NCI-H82 treated with DMSO at 0.1 percent for 48 hours (cell line): ENCODE measurements at regions not wholly inside any gene's neighbourhood (a gene's known extent, or its start where the extent isn't known, plus 50 kb on each side); places are given as distances from the start of the nearest gene placed in this dataset.
A peak's percentile ranks its signal among the peaks of the same experiment; 100 is the strongest.

Experiments
- DNase-seq: peaks from one replicate; lab custom pipeline; 2025; ENCODE audit not compliant: unreplicated experiment; lab: John Stamatoyannopoulos, UW

DNA sequence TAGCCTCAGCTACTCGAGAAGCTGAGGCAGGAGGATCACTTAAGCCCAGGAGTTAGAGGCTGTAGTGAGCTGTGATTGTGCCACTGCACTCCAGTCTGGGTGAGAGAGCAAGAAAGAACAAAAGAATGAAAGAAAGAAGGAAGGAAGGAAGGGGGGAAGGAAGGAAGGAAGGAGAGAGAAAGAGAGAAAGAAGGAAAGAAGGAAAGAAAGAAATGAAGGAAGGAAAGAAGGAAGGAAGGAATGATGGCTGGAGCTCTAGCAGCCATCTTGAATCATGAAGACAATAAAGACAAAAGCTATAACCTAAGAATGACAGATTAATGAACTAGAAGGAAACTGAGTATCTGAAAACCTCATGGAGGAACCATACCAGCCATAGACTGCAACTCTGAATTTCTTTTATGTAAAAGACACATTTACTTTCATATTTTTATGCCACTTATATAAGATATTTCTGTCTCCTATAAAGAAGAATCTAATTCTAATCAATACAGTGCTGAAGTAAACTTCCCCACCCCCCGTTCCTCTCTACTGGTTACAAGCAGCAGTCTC lies 522.3 kb upstream of the JARID2 start:
- no peak for DNase-seq

DNA sequence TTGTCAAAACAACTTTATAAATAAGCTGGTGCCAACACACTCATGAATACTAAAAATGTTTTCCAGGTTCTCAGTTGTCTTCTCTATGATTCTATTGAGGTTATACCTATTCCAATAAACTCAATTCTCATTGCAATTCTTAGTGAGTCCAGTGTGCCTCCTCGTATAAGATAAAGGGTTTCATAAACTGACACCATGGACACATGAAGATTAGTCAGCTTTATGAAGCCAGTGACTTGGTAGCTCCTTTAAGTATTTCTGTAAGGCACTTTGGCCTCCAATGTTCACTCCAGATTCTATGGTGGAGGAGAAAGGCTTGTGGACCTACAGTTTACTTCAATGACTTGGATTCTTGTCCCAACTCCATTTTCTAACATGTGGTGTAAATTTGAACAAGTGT lies 521.3 kb upstream of the JARID2 start:
- DNase-seq, result no peak

DNA sequence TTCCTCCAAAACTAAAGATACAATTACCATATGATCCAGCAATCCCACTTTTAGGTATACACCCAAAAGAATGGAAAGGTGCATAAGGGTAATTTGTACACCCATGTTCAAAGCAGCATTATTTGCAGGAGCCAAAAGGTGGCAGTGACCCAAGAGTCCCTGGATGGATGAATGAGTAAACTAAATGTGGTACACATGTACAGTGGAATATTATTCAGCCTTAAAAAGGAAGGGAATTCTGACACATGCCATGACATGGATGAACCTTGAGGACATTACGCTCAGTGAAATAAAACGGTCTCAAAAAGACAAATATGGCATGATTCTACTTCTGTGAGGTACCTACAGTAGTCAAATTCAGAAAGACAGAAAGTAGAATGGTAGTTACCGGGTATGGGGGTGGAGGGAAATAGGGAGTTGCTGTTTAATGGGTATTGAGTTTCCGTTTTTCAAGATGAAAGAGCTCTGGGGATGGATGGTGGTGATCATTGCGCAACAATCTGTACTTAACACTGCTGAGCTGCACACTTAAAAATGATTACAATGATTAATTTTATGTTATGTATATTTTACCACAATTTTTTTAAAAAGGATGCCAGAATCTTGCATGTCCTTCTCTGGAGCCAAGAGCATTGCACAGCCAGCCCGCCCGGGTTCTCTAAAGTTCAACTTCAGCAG lies 518.9 kb upstream of the JARID2 start:
- no peak for DNase-seq

DNA sequence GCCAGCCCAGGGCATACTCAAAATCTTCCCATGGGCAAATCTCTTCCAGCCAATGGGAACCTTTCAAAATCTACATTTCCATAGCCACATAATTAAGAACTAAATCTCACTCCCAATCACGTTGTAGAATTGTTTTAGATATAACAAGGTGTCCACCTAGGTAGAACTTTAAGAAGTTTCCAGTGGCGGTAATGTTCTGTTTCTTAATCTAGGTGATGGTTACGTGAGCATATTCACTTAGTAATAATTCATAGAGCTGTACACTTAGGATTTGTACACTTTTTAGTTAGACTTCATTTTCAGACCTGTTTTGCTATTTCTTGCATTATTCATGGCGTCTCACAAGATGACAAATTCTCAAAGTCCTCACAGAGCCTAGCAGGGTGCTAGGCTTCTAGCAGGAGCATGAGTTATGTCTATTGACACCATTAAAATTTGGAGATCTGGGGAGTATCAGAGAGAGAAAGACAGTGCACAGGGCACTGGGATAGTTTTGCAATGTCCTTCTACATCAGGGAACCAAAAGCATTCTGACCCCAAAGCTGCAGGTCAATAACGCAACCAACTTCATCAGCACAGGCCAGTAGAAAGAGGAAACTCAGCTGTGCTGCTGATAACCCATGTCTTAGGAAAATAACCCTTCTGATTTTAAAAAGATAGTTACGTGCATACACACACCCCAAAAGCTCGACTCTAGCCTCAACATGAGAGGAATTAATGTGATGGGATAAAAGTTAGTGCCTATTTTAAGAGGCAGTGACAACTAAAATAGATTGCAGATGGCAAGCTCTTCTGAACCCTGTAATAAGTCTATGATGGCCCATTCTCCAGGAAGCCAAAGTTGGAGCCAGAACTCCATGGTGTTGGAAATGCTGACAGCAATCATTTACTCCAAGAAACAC lies 518.1 kb upstream of the JARID2 start:
- DNase-seq, result no peak

DNA sequence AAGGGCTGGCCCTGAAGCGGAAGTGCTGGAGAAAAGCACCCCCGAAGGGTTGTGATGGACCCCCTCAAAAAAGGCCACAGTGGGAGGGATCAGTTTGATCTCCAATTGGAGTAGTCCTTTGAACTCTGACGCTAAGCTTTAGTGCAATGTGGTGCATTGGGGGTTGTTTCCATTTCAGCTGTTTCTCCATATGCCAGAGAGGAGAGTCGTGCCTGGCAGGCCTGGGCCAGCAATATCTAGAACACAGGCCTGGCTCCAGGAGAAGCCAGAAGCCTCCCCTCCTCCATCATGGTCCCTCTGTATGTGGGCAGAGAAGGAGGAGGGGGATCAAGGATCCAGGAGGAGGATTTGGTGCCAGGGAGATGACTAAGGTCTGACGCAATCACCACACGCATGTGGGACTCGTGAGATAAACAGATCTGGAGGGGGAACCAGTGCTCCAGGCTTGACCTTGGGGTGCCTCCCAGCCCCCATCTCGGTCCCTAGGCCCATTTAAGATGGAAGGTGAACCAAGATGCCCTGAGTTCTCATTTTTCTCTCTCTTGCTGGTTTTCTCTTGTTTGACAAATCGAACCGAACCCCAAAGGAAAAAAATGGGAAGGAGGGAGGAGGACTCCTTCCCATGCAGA lies 517.4 kb upstream of the JARID2 start:
- no peak for DNase-seq

DNA sequence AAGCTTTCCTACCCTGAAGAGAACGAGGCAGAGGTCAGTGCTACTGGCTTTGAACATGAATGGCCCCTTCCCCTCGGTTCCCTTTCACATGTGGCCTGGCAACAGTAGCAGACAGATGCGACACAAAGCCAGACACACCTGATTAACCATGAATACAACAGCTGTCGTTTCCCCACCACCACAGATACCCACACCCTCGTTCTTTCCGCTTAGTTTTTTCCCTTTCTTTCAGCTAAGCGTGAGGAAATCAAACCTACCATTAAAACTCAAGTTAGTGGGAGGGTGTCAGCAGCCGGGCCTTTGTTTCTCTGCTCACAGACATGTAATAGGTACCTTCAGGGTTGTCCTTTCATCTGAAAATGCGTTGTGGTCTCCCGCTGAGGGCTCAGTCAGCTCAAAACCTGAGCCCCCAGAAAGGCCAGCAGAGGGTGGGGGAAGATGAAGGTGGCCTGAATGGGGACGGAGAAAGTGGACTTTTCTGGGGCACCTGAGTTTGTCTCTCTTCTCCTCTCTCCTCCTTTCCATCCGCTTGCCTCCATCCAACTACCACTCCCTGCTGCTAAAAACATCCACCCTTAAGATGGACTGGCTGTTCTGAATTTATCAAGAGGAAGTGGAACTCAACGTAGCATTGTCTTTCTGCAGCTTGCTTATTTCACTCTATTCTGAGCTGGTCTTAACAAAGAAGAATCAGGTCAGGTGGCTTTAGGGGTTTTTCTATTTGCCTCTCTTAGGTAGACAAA lies 516.6 kb upstream of the JARID2 start:
- DNase-seq, result no peak

DNA sequence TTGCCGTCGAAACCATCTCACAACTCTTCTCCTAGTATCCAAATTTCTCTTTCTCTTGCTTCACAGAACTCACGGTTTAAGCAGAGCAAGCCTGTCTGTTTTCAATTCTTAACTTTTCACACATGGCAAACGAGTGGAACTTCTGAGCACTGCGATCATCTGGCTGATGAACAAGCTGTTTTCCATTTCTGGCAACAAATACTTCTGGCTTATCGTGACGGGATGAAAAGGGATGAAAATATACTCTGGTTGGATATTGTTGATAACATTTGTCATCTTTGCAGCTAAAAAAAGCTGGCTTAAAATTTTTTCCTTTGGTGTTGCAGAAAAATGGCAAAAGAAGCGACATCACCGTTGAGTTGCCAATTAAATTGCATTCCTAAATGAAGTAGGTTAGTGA lies 515.2 kb upstream of the JARID2 start:
- no peak for DNase-seq

DNA sequence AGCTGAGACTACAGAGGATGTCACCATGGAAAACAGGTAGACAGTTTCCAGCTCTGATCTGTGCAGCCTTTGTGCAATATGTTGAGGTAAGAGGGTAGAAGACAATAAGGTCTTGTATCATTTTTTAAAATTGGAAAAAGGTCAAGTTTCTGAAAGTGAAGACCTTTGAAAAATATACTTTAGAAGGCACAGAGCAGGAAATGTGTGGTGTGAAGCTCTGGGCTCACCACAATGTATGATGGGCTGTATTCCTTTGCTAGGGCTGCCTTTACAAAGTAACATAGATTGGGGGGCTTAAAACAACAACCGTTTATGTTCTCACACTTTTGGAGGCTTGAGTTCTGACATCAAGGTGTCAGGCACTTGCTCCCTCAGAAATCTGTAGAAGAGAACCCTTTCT lies 514.3 kb upstream of the JARID2 start:
- no peak for DNase-seq

DNA sequence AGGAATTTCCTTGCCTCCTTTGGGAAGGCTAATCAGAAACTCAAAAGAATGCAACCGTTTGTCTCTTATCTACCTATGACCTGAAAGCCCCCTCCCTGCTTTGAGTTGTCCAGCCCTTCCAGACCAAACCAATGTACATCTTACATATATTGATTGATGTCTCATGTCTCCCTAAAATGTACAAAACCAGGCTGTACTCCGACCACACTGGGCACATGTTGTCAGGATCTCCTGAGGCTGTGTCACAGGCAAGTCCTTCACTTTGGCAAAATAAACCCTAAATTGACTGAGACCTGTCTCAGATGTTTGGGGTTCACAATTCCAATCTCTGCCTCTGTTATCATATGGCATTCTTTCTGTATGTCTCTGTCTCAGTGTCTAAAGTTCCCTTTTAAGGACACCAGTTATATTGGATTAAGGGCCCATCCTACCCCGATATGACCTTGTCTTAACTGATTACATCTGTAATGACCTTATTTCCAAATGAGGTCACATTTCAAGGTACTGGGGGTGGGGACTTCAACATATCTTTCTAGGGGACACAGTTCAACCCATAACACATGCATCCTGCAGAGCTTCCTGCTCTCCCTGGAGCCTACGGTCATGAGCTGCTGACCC lies 513.5 kb upstream of the JARID2 start:
- DNase-seq, result peak; percentile 13

DNA sequence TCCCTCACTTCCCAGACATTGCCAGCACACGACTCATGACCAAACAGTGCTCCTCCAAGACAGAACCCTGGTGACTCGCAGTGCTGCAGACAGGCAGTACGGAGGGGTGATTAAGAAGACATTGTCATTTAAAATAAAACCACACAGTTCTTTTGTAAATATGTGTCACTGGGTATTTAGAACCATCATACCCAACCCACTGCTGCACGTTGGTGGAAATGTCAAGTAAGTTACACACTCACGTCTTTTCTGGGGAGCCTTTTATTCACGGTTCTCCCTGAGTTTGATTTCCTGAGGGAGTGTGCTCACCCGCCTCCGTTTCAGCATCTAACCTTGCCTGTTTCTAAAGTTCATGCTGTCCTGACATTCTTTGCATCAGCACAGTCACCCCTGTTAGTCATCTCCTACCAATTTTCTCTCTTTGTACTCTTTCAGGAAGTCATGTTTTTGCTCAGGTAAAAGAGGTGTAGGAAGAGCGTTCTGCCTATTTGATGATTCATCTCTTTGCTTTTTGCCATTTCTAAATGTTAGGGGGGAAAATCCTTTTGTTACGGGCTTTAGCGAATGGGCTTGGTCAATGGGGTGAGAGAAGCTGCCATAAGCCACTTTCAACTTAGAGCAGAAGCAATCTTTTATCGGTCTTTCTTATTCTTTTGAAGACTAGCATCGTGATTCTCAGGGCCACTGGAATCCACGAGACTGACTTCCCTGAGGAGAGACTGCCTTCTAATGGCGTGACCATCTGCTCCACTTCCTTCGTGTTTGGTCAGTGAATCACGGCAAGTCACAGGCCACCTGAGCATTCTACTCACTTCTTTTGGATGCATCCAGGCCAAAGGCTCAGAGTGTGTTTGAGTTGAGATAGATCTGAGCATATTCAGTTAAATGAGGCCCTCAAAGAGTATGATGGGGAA lies 512.8 kb upstream of the JARID2 start:
- no peak for DNase-seq

DNA sequence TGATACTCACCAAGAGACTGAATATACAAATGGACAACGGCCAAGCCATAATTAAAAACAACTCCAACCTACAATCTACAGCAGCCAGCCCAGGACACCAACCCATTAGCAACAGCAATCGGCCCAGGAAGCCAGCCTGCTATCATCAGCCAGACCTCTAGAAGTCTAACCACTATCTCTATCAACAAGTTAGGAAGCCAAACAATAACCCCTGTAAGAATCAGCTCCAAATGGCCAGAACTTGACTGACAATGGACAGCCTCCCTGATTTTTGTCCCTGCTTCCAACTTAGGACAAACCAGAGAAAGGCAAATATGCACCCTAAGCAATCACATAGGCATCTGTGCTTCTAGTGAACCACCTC lies 511.8 kb upstream of the JARID2 start:
- no peak for DNase-seq

DNA sequence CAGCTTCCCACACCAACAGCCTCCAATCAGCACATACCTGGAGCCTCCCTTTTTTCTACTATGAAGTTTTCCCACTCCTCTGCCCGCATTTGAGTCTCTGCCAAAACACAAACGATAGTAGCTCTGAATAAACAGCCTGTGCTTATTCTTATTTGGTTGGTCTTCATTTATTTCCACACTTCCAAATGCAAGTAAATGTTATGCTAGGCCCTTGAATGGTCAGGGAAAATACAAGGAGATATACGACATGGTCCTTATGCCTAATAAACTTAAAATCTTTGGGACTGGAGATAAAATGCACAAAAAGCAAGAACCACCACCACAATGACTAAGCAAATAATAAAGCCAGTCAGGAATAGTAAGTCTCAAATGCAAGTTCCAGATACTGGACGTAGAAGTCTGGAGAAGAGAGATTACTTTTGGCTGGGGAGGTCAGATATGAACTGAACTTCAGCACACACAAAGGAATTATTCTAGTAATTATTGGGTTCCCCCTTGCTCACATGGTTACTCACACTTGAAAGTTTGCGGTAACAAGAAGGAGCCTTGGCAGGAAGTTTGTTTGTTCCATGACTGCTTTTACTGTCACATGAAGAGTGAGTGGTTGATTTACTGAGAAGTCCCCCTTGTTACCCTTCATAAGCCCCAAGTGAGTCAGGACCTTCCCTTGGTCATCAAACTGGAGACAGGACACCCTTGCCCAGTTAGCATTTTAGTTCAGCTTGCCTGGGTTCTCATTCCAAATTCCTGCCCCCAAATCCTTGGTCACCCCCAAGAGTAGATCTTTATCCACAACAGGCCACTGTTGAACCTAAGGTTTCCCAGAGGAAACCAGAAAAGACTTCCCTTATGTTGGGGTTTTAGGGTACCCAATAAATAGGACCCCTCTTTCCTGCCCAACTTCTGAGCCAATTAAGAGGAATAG lies 511.2 kb upstream of the JARID2 start:
- no peak for DNase-seq

DNA sequence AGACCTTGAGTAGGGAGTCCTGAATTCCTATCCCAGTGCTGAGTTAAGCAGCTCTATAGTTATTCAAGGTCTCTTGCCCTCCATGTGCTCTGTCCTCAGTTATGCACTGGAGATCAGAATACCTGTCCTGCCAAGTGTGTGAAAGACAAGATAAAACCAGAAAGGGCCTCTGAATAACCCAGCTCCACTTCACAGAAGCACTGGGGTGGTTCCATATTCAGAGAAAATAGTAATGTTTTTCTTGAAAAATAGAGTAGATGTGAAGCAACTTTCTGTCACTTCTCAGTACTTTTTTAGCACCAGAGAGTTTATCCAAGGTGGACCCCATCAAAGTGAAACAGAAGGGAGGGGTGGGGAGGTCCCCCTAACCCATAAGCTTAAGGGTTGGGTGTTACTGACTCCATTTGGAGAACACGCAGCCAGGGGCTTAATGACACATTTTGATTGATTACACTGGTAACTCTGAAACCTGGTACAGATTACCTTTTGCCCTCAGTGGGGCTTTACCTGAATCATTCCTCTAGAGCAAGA lies 509.8 kb upstream of the JARID2 start:
- DNase-seq, result peak; percentile 10

DNA sequence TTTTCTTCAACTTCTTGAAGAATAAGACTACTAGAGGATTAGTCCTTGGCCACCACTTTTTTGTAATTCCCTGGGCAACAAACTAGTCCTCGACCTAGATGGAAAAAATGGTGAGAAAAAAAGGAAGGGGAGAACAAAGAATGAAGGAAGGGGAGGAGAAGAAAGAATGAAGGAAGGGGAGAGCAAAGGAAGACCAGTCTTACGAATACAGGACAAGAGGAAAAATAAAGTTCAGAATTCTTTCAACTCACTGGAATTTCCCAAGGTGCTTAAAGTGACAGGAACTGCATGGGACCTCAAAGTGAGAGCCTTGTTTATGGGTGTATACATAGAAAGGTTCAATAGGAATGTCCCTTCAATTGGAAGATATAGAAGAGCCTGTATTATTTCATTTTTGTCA lies 509.3 kb upstream of the JARID2 start:
- no peak for DNase-seq

DNA sequence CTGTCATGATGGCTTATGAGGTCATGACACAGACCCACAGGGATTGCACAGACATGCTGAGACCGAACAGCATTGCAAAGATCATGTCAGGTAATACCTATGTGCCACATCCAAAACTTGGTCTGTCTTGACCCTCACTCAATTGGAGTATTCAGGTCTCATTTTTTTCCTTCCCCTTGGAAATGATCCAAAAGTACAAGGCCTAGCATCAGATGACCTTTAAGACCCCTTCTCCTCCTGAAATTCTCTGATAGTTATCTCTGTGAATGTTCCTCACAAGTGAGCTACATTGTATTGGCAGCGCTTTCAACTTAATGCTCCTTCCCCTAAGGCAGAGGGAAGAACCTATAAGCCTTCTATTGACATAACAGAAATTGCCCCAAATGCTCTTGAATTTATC lies 507.4 kb upstream of the JARID2 start:
- DNase-seq, result no peak

DNA sequence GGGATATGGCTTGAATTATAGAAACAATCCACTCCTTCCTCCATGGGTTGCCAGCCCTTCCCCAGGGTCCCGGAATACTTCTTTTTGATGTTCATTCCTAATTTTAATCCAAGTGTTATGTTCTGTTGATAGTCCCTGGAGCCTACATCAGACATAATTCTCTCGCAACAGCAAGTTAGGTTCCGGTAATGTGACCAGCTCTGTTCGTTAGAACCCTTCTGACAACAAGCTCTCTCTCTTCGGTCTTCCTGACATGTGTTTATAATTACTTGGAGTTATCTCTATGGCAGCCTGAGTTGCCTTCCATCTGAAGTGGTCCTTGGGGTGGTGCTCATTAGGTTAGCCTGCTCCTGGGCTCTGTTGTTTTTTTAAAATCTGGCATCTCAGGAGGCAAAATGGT lies 506.9 kb upstream of the JARID2 start:
- DNase-seq, result no peak

DNA sequence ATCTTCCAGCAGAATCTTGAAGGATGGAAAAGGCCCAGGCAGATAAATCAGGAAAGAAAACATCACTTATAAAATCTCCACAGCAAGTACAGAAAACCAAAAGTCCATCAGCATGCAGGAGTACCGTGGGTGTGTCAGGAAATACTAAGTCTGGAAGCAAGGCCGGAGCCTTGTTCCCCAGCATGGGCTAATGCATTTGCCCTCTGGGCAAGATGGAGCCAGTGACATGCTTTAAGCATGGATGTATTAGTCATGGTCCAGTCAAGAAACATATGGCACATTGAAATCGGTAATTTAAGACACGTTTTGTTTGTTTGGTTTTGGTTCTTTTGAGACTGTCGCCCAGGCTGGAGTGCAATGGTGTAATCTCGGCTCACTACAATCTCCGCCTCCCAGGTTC lies 506.0 kb upstream of the JARID2 start:
- DNase-seq, result no peak

DNA sequence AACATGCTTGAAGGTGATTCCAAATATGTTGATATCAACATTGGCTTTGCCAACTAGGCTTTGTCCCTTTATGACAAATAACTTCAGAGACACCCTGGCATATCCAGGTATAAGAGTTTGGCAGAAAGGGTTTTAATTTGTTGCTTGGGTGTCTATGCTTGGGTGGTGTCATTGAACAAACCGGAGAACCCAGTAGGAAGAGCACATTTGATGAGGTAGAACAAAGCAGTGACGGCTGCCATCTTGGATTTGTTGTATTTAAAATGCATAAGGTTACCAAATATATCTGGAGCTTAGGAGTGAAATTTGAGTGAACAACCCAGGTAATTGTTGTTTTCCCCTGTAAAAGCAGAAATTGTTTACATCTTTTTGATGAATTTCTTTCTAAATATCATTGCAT lies 503.7 kb upstream of the JARID2 start:
- DNase-seq, result no peak
